ENCODE measurements at regions not wholly inside any gene's neighbourhood (a gene's known extent, or its start where the extent isn't known, plus 50 kb on each side); places are given as distances from the start of the nearest gene placed in this dataset.
"Not testable (repeated sequence)": the region's sequence is repeated elsewhere in the genome, so short reads cannot be mapped to it uniquely, and the experiment has no call there.

- TF ChIP-seq CTCF, POLR2A (IDR thresholded peaks at IDR 0.05): not testable (repeated sequence)
These were observed 262.9 kb upstream of the NPAP1 start for GRCh38 chr15:24412649-24413048.
